ENCODE measurements at regions not wholly inside any gene's neighbourhood (a gene's known extent, or its start where the extent isn't known, plus 50 kb on each side); places are given as distances from the start of the nearest gene placed in this dataset.

- peak; percentile 78 for DNase-seq
Measured at GRCh38 chr14:65187421-65188049, 85.2 kb upstream of the MAX start.

- DNase-seq = no peak
Measured at GRCh38 chr14:65190312-65190711, 88.0 kb upstream of the MAX start.

GRCh38 chr14:65191716-65192115 lies 89.4 kb upstream of the MAX start:
- no peak for DNase-seq

- DNase-seq = no peak
Measured at GRCh38 chr14:65192686-65193085, 90.4 kb upstream of the MAX start.

GRCh38 chr14:65193916-65194590 lies 91.7 kb upstream of the MAX start:
- peak; percentile 68 for DNase-seq

GRCh38 chr14:65195042-65195719 lies 92.9 kb upstream of the MAX start:
- no peak for DNase-seq

- no peak for DNase-seq
Measured at GRCh38 chr14:65198346-65198745, 96.0 kb upstream of the MAX start.

- no peak for DNase-seq
Measured at GRCh38 chr14:65200454-65200853, 98.1 kb upstream of the MAX start.

GRCh38 chr14:65203574-65203973 lies 101.3 kb upstream of the MAX start:
- no peak for DNase-seq

- no peak for DNase-seq
Measured at GRCh38 chr14:65204056-65204455, 101.7 kb upstream of the MAX start.

GRCh38 chr14:65206078-65206447 lies 103.7 kb upstream of the MAX start:
- DNase-seq = no peak

GRCh38 chr14:65206448-65207096 lies 104.3 kb upstream of the MAX start:
- no peak for DNase-seq

- DNase-seq = no peak
Measured at GRCh38 chr14:65208548-65208947, 106.2 kb upstream of the MAX start.

- no peak for DNase-seq
Measured at GRCh38 chr14:65210118-65210821, 108.0 kb upstream of the MAX start.

- no peak for DNase-seq
Measured at GRCh38 chr14:65210822-65211182, 108.5 kb upstream of the MAX start.

- DNase-seq = no peak
Measured at GRCh38 chr14:65211341-65211987, 109.1 kb upstream of the MAX start.

- DNase-seq = no peak
Measured at GRCh38 chr14:65213316-65213715, 111.0 kb upstream of the MAX start.

GRCh38 chr14:65214741-65215140 lies 112.4 kb upstream of the MAX start:
- no peak for DNase-seq

GRCh38 chr14:65219353-65219752 lies 117.0 kb upstream of the MAX start:
- DNase-seq = no peak

GRCh38 chr14:65222440-65222858 lies 120.1 kb upstream of the MAX start:
- no peak for DNase-seq

GRCh38 chr14:65223636-65224035 lies 121.3 kb upstream of the MAX start:
- DNase-seq = no peak

- no peak for DNase-seq
Measured at GRCh38 chr14:65224799-65225198, 122.5 kb upstream of the MAX start.
